ENCODE measurements at regions not wholly inside any gene's neighbourhood (a gene's known extent, or its start where the extent isn't known, plus 50 kb on each side); places are given as distances from the start of the nearest gene placed in this dataset.
"Not testable (repeated sequence)": the region's sequence is repeated elsewhere in the genome, so short reads cannot be mapped to it uniquely, and the experiment has no call there.

GRCh38 chr5:34189246-34189645, 146.2 kb upstream of the C1QTNF3 start:
- not testable (repeated sequence) for DNase-seq (ENCODE audit: low read depth)

- not testable (repeated sequence) for DNase-seq (ENCODE audit: low read depth)
Measured at GRCh38 chr5:34189752-34190411, 146.9 kb upstream of the C1QTNF3 start.

DNA sequence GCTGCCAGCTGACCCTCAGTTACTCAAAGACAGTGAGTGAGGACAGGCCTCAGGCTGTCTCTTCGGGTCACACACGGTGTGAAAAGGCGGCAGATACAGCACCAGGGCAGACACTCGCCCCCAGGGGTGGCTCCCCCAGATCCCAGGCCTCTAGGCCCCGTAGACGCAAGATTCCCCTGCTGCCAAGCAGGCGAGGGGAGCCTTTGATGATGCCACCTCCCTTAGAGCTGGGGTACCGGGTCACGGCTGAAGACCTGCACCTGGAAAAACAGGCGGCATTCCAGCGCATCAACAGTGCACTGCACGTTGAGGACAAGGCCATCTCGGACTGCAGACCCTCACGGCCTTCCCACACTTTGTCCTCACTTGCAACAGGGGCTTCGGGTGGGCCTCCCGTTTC, 147.5 kb upstream of the C1QTNF3 start:
- not testable (repeated sequence) for DNase-seq (ENCODE audit: low read depth)

DNA sequence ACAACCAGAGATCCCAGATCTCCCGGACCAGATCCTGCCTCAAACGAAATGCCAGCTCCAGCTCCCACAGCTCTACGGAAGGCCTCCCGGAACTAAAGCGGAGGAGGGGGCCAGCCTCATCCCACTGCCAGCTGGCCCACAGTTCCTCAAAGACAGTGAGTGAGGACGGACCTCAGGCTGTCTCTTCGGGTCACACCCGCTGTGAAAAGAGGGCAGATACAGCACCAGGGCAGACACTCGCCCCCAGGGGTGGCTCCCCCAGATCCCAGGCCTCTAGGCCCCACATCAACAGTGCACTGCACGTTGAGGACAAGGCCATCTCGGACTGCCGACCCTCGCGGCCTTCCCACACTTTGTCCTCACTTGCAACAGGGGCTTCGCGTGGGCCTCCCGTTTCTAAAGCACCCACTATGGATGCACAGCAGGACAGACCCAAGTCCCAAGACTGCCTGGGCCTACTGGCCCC, 148.3 kb upstream of the C1QTNF3 start:
- not testable (repeated sequence) for DNase-seq (ENCODE audit: low read depth)

- DNase-seq (ENCODE audit: low read depth), result not testable (repeated sequence)
Measured at GRCh38 chr5:34192064-34192922, 149.3 kb upstream of the C1QTNF3 start.

DNA sequence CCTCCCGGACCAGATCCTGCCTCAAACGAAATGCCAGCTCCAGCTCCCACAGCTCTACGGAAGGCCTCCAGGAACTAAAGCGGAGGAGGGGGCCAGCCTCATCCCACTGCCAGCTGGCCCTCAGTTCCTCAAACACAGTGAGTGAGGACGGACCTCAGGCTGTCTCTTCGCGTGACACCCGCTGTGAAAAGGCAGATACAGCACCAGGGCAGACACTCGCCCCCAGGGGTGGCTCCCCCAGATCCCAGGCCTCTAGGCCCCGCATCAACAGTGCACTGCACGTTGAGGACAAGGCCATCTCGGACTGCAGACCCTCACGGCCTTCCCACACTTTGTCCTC, 149.9 kb upstream of the C1QTNF3 start:
- DNase-seq (ENCODE audit: low read depth), result not testable (repeated sequence)

DNA sequence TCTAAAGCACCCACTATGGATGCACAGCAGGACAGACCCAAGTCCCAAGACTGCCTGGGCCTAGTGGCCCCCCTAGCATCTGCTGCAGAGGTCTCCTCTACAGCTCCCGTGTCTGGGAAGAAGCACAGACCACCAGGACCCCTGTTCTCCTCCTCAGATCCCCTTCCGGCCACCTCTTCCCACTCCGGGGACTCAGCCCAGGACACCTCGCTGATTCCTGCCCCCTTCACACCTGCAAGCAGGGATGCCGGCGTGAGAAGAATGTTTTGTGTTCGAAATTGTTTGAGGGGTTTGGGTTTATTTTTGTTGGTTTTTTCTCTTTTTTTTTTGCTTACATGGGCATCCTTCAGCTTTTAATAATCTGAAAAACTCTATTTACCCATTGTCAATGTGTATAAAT, 150.3 kb upstream of the C1QTNF3 start:
- not testable (repeated sequence) for DNase-seq (ENCODE audit: low read depth)

DNA sequence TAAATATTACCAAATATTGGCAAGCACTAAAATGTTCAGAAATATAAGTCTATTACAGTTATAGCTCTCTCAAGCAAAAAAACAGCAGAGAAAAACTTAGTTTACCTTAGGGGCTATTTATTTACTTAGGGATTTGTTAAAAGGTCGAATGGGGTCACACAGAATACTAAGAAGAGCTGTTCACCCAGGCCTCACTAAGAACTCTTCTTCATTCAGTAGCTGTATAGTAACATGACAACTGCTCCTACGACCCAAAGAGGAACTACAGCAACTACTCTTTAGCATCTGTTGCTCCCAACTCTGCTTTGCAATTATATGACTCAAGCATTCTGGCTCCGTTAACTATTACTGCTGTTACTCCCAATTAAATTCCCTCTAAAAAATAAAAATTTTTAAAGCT, 150.8 kb upstream of the C1QTNF3 start:
- DNase-seq (ENCODE audit: low read depth), result not testable (repeated sequence)

DNA sequence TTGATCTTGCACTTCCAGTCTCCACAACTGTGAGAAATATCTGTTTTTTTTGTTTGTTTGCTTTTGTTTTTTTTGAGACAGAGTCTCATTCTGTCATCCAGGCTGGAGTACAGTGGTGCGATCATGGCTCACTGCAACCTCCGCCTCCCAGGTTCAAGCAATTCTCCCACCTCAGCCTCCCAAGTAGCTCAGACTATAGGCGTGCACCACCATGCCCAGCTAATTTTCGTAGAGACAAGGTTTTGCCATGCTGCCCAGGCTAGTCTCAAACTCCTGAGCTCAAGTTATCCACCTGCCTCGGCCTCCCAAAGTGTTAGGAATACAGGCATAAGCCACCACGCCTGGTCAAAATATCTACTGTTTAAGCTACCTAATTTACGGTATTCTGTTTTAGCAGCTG, 153.1 kb upstream of the C1QTNF3 start:
- not testable (repeated sequence) for DNase-seq (ENCODE audit: low read depth)

DNA sequence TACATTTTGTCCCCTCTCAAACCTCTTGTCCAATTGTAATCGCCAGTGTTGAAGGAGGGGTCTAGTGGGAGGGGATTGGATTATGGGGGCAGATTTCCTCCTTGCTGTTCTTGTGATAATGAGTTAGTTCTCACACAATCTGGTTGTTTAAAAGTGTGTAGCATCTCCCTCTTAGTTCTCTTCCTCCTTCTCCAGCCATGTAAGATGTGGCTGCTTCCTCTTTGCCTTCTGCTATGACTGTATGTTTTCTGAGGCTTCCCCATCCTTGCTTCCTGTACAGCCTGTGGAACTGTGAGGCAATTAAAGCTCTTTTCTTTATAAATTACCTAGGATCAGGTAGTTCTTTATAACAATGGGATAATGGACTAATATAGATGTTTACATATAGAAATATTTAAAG, 162.3 kb upstream of the C1QTNF3 start:
- not testable (repeated sequence) for DNase-seq (ENCODE audit: low read depth)

- peak; percentile 67 for DNase-seq (ENCODE audit: low read depth)
Measured at GRCh38 chr5:34217386-34217785, 174.4 kb upstream of the C1QTNF3 start.

DNA sequence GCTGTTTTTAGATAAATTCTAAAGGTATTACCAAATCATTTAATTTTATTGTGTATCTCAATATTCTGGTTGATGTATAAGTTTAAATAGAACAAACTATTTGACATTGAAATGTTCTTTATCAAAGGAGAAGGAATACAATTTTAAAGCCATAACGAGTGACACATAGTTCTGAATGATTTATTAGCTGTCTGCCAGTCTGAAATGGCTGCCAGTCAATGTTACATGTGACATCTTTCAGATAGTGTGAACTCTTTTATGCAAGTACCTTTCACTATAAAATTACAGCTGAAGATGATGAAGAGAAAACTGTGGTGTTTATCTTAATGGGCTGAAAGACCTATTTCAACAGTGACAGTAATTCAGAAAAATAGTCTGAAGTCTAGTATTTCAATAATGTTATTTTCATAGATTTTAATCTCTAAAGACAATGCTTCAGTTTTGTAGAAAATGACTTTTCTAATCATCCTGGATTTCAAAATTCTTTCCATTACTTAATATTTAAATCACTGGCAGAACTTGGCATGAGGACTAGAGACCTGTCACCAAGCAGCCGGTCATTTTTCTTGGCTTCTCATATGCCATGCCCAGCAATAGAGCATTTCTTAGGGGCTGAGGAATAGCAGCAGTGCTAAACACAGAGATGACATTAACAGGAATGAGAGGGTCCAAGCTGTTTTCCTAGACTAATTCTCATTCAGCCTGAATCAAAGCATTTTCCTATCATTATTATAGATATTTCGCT, 178.5 kb upstream of the C1QTNF3 start:
- DNase-seq (ENCODE audit: low read depth), result not testable (repeated sequence)

GRCh38 chr5:34223158-34223557, 180.1 kb upstream of the C1QTNF3 start:
- DNase-seq (ENCODE audit: low read depth), result not testable (repeated sequence)

GRCh38 chr5:34230402-34230801, 187.4 kb upstream of the C1QTNF3 start:
- DNase-seq (ENCODE audit: low read depth), result not testable (repeated sequence)

- not testable (repeated sequence) for DNase-seq (ENCODE audit: low read depth)
Measured at GRCh38 chr5:34243802-34244201, 200.8 kb upstream of the C1QTNF3 start.

DNA sequence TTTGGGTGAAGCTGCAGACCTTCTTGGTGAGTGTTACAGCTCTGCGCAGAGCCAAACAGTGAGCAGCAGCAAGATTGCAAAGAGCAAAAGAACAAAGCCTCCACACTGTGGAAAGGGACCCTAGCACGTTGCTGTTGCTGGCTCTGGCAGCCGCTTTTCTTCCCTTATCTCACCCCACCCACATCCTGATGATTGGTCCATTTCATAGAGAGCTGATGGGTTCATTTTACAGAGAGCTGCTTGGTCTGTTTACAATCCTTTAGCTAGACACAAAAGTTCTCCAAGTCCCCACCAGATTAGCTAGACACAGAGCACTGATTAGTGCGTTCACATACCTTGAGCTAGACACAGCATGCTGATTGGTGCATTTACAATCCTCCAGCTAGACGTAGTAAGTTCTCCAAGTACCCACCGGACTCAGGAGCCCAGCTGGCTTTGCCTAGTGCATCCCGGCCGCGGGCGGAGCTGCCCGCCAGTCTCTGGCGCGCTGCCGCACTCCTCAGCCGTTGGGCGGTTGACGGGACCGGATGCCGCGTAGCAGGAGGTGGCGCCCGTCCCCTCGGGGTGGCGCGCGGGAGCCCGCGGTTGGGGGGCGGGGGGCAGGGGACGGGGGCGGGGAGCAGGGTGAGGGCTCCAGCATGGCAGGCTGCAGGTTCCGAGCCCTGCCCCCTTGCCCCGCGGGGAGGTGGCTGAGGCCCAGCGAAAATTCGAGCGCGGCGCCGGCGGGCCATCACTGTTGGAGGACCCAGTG, 201.4 kb upstream of the C1QTNF3 start:
- peak; percentile 0 for DNase-seq (ENCODE audit: low read depth)

GRCh38 chr5:34245032-34245394, 202.0 kb upstream of the C1QTNF3 start:
- not testable (repeated sequence) for DNase-seq (ENCODE audit: low read depth)

DNA sequence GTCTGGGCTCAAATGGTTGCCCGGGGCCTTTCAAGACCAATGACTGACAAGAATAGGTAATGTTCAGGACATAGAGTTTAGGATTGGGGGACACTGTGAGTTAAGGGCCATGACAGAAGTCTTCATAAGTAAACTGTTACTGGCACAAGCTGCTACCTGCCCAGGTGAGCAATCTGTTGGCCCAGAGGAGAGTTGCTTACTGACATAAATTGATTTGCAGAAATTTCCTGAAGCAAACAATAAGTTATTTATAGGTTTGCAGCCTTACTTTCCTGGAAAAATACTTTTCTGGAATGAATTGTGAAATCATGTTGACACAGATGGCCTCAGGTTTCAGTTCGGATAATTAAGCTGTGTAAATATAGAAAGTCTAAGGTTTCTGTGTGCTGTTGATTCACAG, 202.8 kb upstream of the C1QTNF3 start:
- not testable (repeated sequence) for DNase-seq (ENCODE audit: low read depth)

DNA sequence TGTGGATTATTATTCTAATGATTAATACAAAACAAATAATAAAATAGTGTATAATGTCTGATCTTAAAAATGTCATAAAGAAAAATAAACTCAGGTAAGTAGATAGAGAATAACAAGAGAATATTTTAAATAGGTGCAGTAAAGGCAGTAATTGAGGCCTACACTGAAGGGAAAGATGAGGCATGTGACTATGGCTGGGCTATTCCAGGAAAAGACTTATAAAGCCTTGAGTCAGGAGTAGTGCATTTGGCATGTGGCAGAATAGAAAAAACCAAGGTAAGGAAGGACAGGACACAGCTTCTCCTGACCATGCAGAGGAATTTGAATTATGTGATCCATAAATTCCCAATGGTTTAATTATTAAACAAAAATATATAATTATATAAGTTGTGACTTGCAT, 215.6 kb upstream of the C1QTNF3 start:
- DNase-seq (ENCODE audit: low read depth), result not testable (repeated sequence)

GRCh38 chr5:34261020-34261419, 218.0 kb upstream of the C1QTNF3 start:
- not testable (repeated sequence) for DNase-seq (ENCODE audit: low read depth)

- DNase-seq (ENCODE audit: low read depth), result not testable (repeated sequence)
Measured at GRCh38 chr5:34266151-34266550, 223.1 kb upstream of the C1QTNF3 start.

DNA sequence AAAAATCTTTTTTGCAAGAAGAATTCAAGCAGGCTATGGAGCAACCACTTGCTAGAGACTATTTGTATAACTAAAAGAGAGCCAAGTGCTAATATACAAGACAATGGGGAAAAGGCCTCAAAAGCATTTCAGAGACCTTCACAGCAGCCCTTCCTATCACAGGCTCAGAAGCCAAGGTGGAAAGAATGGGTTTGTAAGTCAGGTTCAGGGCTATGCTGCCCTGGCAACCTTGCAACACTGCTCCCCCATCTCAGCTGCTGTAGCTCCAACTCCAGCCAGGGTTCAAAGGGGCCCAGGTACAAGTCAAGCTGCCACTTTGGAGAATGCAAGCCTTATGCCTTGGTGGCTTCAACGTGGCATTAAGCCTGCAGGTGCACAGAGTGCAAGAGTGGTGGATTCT, 253.7 kb upstream of the C1QTNF3 start:
- not testable (repeated sequence) for DNase-seq (ENCODE audit: low read depth)
